ENCODE measurements at regions not wholly inside any gene's neighbourhood (a gene's known extent, or its start where the extent isn't known, plus 50 kb on each side); places are given as distances from the start of the nearest gene placed in this dataset.

GRCh38 chr11:80521592-80521991, 1080.8 kb upstream of the TENM4 start:
- no peak overlapping the region for H3K4me3 Mint-ChIP-seq
- no peaks in the 10 kb centered on the region for H3K27me3 Mint-ChIP-seq
- peaks cover 7% of the 10 kb centered on the region for H3K9me3 Mint-ChIP-seq
- no peaks in the 10 kb centered on the region for H3K4me1 Mint-ChIP-seq
- H3K27ac Mint-ChIP-seq: no peak overlapping the region
- H3K36me3 Mint-ChIP-seq: no peaks in the 10 kb centered on the region
- ATAC-seq (ENCODE audit: low read depth) (no peak), DNase-seq (ENCODE audit: low spot score in 2 of 2) (no peak)

GRCh38 chr11:80520507-80520887, 1079.7 kb upstream of the TENM4 start:
- no peaks in the 10 kb centered on the region for H3K27me3 Mint-ChIP-seq
- H3K4me3 Mint-ChIP-seq: no peak overlapping the region
- no peaks in the 10 kb centered on the region for H3K36me3 Mint-ChIP-seq
- H3K27ac Mint-ChIP-seq: no peak overlapping the region
- DNase-seq (ENCODE audit: low spot score in 2 of 2) (no peak), ATAC-seq (ENCODE audit: low read depth) (no peak)
- H3K9me3 Mint-ChIP-seq: peaks cover 5% of the 10 kb centered on the region
- H3K4me1 Mint-ChIP-seq: no peaks in the 10 kb centered on the region

GRCh38 chr11:80519596-80520506, 1079.0 kb upstream of the TENM4 start:
- Mint-ChIP-seq H3K36me3 (no peaks in the 10 kb centered on the region), H3K4me1 (no peaks in the 10 kb centered on the region), H3K4me3 (no peak overlapping the region), H3K27me3 (no peaks in the 10 kb centered on the region), H3K9me3 (peaks cover 4% of the 10 kb centered on the region), H3K27ac (no peak overlapping the region)
- DNase-seq (ENCODE audit: low spot score in 2 of 2) (no peak), ATAC-seq (ENCODE audit: low read depth) (no peak)

GRCh38 chr11:80517701-80518100, 1076.9 kb upstream of the TENM4 start:
- H3K36me3 Mint-ChIP-seq: no peaks in the 10 kb centered on the region
- no peak for ATAC-seq (ENCODE audit: low read depth)
- H3K4me3 Mint-ChIP-seq: no peak overlapping the region
- no peak for DNase-seq (ENCODE audit: low spot score in 2 of 2)
- H3K27me3 Mint-ChIP-seq: no peaks in the 10 kb centered on the region
- H3K9me3 Mint-ChIP-seq: peaks cover 10% of the 10 kb centered on the region
- no peak overlapping the region for H3K27ac Mint-ChIP-seq
- H3K4me1 Mint-ChIP-seq: no peaks in the 10 kb centered on the region

- peaks cover 10% of the 10 kb centered on the region for H3K9me3 Mint-ChIP-seq
- no peak for DNase-seq (ENCODE audit: low spot score in 2 of 2)
- no peak overlapping the region for H3K27ac Mint-ChIP-seq
- no peaks in the 10 kb centered on the region for H3K27me3 Mint-ChIP-seq
- no peaks in the 10 kb centered on the region for H3K36me3 Mint-ChIP-seq
- ATAC-seq (ENCODE audit: low read depth): no peak
- no peak overlapping the region for H3K4me3 Mint-ChIP-seq
- no peaks in the 10 kb centered on the region for H3K4me1 Mint-ChIP-seq
Observed at GRCh38 chr11:80515097-80515496, 1074.3 kb upstream of the TENM4 start.

GRCh38 chr11:80512491-80512890, 1071.7 kb upstream of the TENM4 start:
- ATAC-seq (ENCODE audit: low read depth) (no peak), DNase-seq (ENCODE audit: low spot score in 2 of 2) (no peak)
- no peaks in the 10 kb centered on the region for H3K27me3 Mint-ChIP-seq
- no peak overlapping the region for H3K27ac Mint-ChIP-seq
- H3K36me3 Mint-ChIP-seq: no peaks in the 10 kb centered on the region
- H3K9me3 Mint-ChIP-seq: peaks cover 14% of the 10 kb centered on the region
- H3K4me1 Mint-ChIP-seq: no peaks in the 10 kb centered on the region
- H3K4me3 Mint-ChIP-seq: no peak overlapping the region

- no peaks in the 10 kb centered on the region for H3K36me3 Mint-ChIP-seq
- DNase-seq (ENCODE audit: low spot score in 2 of 2) (no peak), ATAC-seq (ENCODE audit: low read depth) (no peak)
- H3K4me3 Mint-ChIP-seq: no peak overlapping the region
- H3K27ac Mint-ChIP-seq: no peak overlapping the region
- H3K27me3 Mint-ChIP-seq: no peaks in the 10 kb centered on the region
- peaks cover 5% of the 10 kb centered on the region for H3K9me3 Mint-ChIP-seq
- no peaks in the 10 kb centered on the region for H3K4me1 Mint-ChIP-seq
Observed at GRCh38 chr11:80505771-80506170, 1064.9 kb upstream of the TENM4 start.

GRCh38 chr11:80503990-80504389, 1063.2 kb upstream of the TENM4 start:
- H3K27ac Mint-ChIP-seq: no peak overlapping the region
- peaks cover 5% of the 10 kb centered on the region for H3K9me3 Mint-ChIP-seq
- ATAC-seq (ENCODE audit: low read depth) (no peak), DNase-seq (ENCODE audit: low spot score in 2 of 2) (no peak)
- no peaks in the 10 kb centered on the region for H3K27me3 Mint-ChIP-seq
- no peak overlapping the region for H3K4me3 Mint-ChIP-seq
- no peaks in the 10 kb centered on the region for H3K36me3 Mint-ChIP-seq
- no peaks in the 10 kb centered on the region for H3K4me1 Mint-ChIP-seq

GRCh38 chr11:80502511-80502910, 1061.7 kb upstream of the TENM4 start:
- Mint-ChIP-seq H3K9me3 (peaks cover 2% of the 10 kb centered on the region), H3K27me3 (no peaks in the 10 kb centered on the region), H3K27ac (no peak overlapping the region), H3K36me3 (no peaks in the 10 kb centered on the region), H3K4me1 (no peaks in the 10 kb centered on the region), H3K4me3 (no peak overlapping the region)
- ATAC-seq (ENCODE audit: low read depth) (no peak), DNase-seq (ENCODE audit: low spot score in 2 of 2) (no peak)

GRCh38 chr11:80495116-80495515, 1054.3 kb upstream of the TENM4 start:
- Mint-ChIP-seq H3K4me1 (no peaks in the 10 kb centered on the region), H3K27me3 (no peaks in the 10 kb centered on the region), H3K36me3 (no peaks in the 10 kb centered on the region), H3K9me3 (peaks cover 6% of the 10 kb centered on the region), H3K4me3 (no peak overlapping the region), H3K27ac (no peak overlapping the region)
- ATAC-seq (ENCODE audit: low read depth) (no peak), DNase-seq (ENCODE audit: low spot score in 2 of 2) (no peak)

GRCh38 chr11:80487952-80488351, 1047.1 kb upstream of the TENM4 start:
- H3K36me3 Mint-ChIP-seq: no peaks in the 10 kb centered on the region
- H3K9me3 Mint-ChIP-seq: peaks cover 6% of the 10 kb centered on the region
- ATAC-seq (ENCODE audit: low read depth) (no peak), DNase-seq (ENCODE audit: low spot score in 2 of 2) (no peak)
- H3K4me1 Mint-ChIP-seq: no peaks in the 10 kb centered on the region
- no peak overlapping the region for H3K27ac Mint-ChIP-seq
- H3K27me3 Mint-ChIP-seq: no peaks in the 10 kb centered on the region
- H3K4me3 Mint-ChIP-seq: no peak overlapping the region

- Mint-ChIP-seq H3K4me3 (no peak overlapping the region), H3K27ac (no peak overlapping the region), H3K36me3 (no peaks in the 10 kb centered on the region), H3K9me3 (peaks cover 6% of the 10 kb centered on the region), H3K27me3 (no peaks in the 10 kb centered on the region), H3K4me1 (no peaks in the 10 kb centered on the region)
- DNase-seq (ENCODE audit: low spot score in 2 of 2) (no peak), ATAC-seq (ENCODE audit: low read depth) (no peak)
Observed at GRCh38 chr11:80486678-80487077, 1045.8 kb upstream of the TENM4 start.

- no peak for DNase-seq (ENCODE audit: low spot score in 2 of 2)
- Mint-ChIP-seq H3K27ac (no peak overlapping the region), H3K9me3 (peaks cover 4% of the 10 kb centered on the region), H3K4me1 (peaks cover 3% of the 10 kb centered on the region), H3K4me3 (no peak overlapping the region), H3K36me3 (no peaks in the 10 kb centered on the region), H3K27me3 (no peaks in the 10 kb centered on the region)
- no peak for ATAC-seq (ENCODE audit: low read depth)
Observed at GRCh38 chr11:80477178-80477577, 1036.3 kb upstream of the TENM4 start.

- H3K27ac Mint-ChIP-seq: no peak overlapping the region
- H3K27me3 Mint-ChIP-seq: no peaks in the 10 kb centered on the region
- H3K9me3 Mint-ChIP-seq: peaks cover 4% of the 10 kb centered on the region
- DNase-seq (ENCODE audit: low spot score in 2 of 2) (no peak), ATAC-seq (ENCODE audit: low read depth) (peak; percentile 54)
- peaks cover 3% of the 10 kb centered on the region for H3K4me1 Mint-ChIP-seq
- H3K36me3 Mint-ChIP-seq: no peaks in the 10 kb centered on the region
- no peak overlapping the region for H3K4me3 Mint-ChIP-seq
Observed at GRCh38 chr11:80473562-80473961, 1032.7 kb upstream of the TENM4 start.

- Mint-ChIP-seq H3K27me3 (no peaks in the 10 kb centered on the region), H3K9me3 (peaks cover 7% of the 10 kb centered on the region), H3K4me3 (no peak overlapping the region), H3K27ac (no peak overlapping the region), H3K4me1 (peaks cover 3% of the 10 kb centered on the region), H3K36me3 (no peaks in the 10 kb centered on the region)
- DNase-seq (ENCODE audit: low spot score in 2 of 2) (no peak), ATAC-seq (ENCODE audit: low read depth) (no peak)
Observed at GRCh38 chr11:80469871-80470270, 1029.0 kb upstream of the TENM4 start.
